HepG2 (cell line): ENCODE measurements at regions not wholly inside any gene's neighbourhood (a gene's known extent, or its start where the extent isn't known, plus 50 kb on each side); places are given as distances from the start of the nearest gene placed in this dataset.

Experiments used
- ATAC-seq: fragments of 200-7000 bp; cut with Tn5 transposase; 3 replicates; pipeline ENCODE4 v1.9.1; 2020; ENCODE audit warnings: mild to moderate bottlenecking, moderate library complexity
- BruUV-seq: library from RNA; stranded (reverse); fragments of 400-500 nt; replicated peaks from 2 replicates; lab custom pipeline; 2021; lab: Mats Ljungman, UMichigan
- CTCF ChIA-PET: fragments of 300-600 bp; formaldehyde crosslinking; extraction: SDS; loops from one replicate; lab custom pipeline; 2021; ENCODE audit warnings: low total read pairs, inconsistent platforms, low intra/inter-chr PET ratio; lab: Yijun Ruan, JAX
- POLR2A ChIA-PET: fragments of 350-600 bp; sonication (Branson Sonifier 250); formaldehyde crosslinking; loops from one replicate; lab custom pipeline; 2020; ENCODE audit warnings: antibody characterized with exemption, inconsistent platforms; lab: Yijun Ruan, JAX
- DNase-seq: peaks from one replicate; pipeline ENCODE4 v3.0.0-alpha.2; 2015; ENCODE audit warnings: low spot score
- FAIRE-seq: peaks from 3 replicates; lab custom pipeline; 2011; peaks lifted over from hg19 to GRCh38; lab: Jason Lieb, UNC
- H2AFZ ChIP-seq: one replicate; pipeline ENCODE4 v1.6.1; 2011; ENCODE audit warnings: low read length, inconsistent platforms
- H3K27ac ChIP-seq: fragments of 300-600 bp; 3 replicates; pipeline ENCODE4 v1.8.0; 2011; ENCODE audit warnings: mixed run types, mild to moderate bottlenecking, mixed read lengths, low read length, inconsistent platforms; ENCODE audit not compliant: insufficient read depth; ENCODE audit errors: extremely low read length
- H3K27me3 ChIP-seq, 2 experiments: fragments of 200-600 bp in 1 of 2; 2 replicates in 1 of 2; 3 replicates in 1 of 2; pipeline versions ENCODE4 v1.6.0 to v1.8.0; 2011; ENCODE audit warnings: low read length in 2 of 2, mild to moderate bottlenecking in 2 of 2, moderate library complexity in 2 of 2, inconsistent platforms in 1 of 2; ENCODE audit not compliant: insufficient read depth in 2 of 2, control insufficient read depth in 1 of 2
- H3K36me3 ChIP-seq, 2 experiments: fragments of 200-600 bp in 1 of 2; replicated peaks in 1 of 2; 2 replicates in 1 of 2; 3 replicates in 1 of 2; pipeline versions ENCODE4 v1.5.1 to v1.8.0; 2011; ENCODE audit warnings: low read length in 2 of 2, inconsistent platforms in 1 of 2; ENCODE audit not compliant: insufficient read depth in 2 of 2, control insufficient read depth in 1 of 2
- H3K4me1 ChIP-seq: 2 replicates; pipeline ENCODE4 v1.5.1; 2012; ENCODE audit warnings: low read length, inconsistent platforms; ENCODE audit not compliant: insufficient read depth
- H3K4me2 ChIP-seq: 2 replicates; pipeline ENCODE4 v1.6.0; 2011; ENCODE audit warnings: low read depth, low read length, inconsistent platforms
- H3K4me3 ChIP-seq, 3 experiments: fragments of 200-600 bp in 1 of 3; sonication (generic), shearing (Covaris generic) in 1 of 3; replicated peaks in 1 of 3; 2 replicates each; pipeline ENCODE4 v1.5.1; 2011 to 2016; ENCODE audit warnings: low read length in 3 of 3, inconsistent platforms in 2 of 3, low read depth in 2 of 3, mild to moderate bottlenecking in 2 of 3, control low read depth in 1 of 3, mixed read lengths in 1 of 3; ENCODE audit not compliant: insufficient read depth in 1 of 3
- H3K79me2 ChIP-seq: one replicate; pipeline ENCODE4 v1.6.1; 2011; ENCODE audit warnings: low read length, inconsistent platforms; ENCODE audit not compliant: insufficient read depth
- H3K9ac ChIP-seq: 2 replicates; pipeline ENCODE4 v1.6.0; 2011; ENCODE audit warnings: mild to moderate bottlenecking, low read depth, low read length, inconsistent platforms; ENCODE audit not compliant: insufficient read depth
- H3K9me3 ChIP-seq: 2 replicates; pipeline ENCODE4 v1.5.1; 2012; ENCODE audit warnings: mild to moderate bottlenecking, low read length
- H4K20me1 ChIP-seq: 2 replicates; pipeline ENCODE4 v1.6.0; 2011; ENCODE audit warnings: inconsistent platforms, mild to moderate bottlenecking, low read length, moderate library complexity; ENCODE audit not compliant: insufficient read depth
- FOSL2 ChIP-seq: sonication (generic); formaldehyde crosslinking; IDR thresholded peaks from 2 replicates; pipeline ENCODE4 v1.4.0; 2020; ENCODE audit warnings: missing genetic modification reagents
- HHEX ChIP-seq: IDR thresholded peaks from 2 replicates; pipeline ENCODE4 v1.6.1; 2016; ENCODE audit warnings: control low read depth
- MAFK ChIP-seq, 2 experiments: IDR thresholded peaks in 1 of 2; conservative IDR thresholded peaks in 1 of 2; 2 replicates each; pipeline ENCODE4 v1.6.1; 2011; ENCODE audit warnings: improper control_type of control experiment in 2 of 2, low read length in 2 of 2
- RARA ChIP-seq: IDR thresholded peaks from 2 replicates; pipeline ENCODE4 v1.6.1; 2016; ENCODE audit warnings: missing genetic modification reagents, missing compliant biosample characterization
- ZGPAT ChIP-seq: IDR thresholded peaks from 2 replicates; pipeline ENCODE4 v1.6.1; 2016; ENCODE audit warnings: mild to moderate bottlenecking
- ZNF574 ChIP-seq: sonication (generic); formaldehyde crosslinking; IDR thresholded peaks from 2 replicates; pipeline ENCODE4 v1.4.0; 2020; ENCODE audit warnings: missing genetic modification reagents
- ZSCAN30 ChIP-seq: sonication (generic); formaldehyde crosslinking; IDR thresholded peaks from 2 replicates; pipeline ENCODE4 v1.5.0; 2020; ENCODE audit warnings: mild to moderate bottlenecking, missing genetic modification reagents
- WGBS: methylation state at CpG from one replicate; pipeline ENCODE4 v1.1.6; 2017; ENCODE audit warnings: low lambda C conversion rate; 5-methylcytosine and 5-hydroxymethylcytosine counted together
- in situ Hi-C: cut with HindIII; loops from 2 replicates; pipeline ENCODE4 v1.10.0; 2017; ENCODE audit warnings: low pct_unique_long_range_greater_than_20kb; ENCODE audit not compliant: extremely low pct_ligation_motif_present
- intact Hi-C: fragments of 100-400 bp; cut with micrococcal nuclease; formaldehyde crosslinking; loops from one replicate; pipeline ENCODE4 v1.10.0; 2022; ENCODE audit not compliant: unreplicated experiment

- FAIRE-seq (no peak), DNase-seq (peak; percentile 0), ATAC-seq (no peak)
- intact Hi-C loops (no loop called here), in situ Hi-C loops (no loop called here)
- ChIA-PET CTCF (no interaction called here), POLR2A (no interaction called here)
- H3K27me3 ChIP-seq: no peaks in the 10 kb centered on the region
- no peaks in the 10 kb centered on the region for H3K4me1 ChIP-seq
- H2AFZ ChIP-seq: no peak overlapping the region
- TF ChIP-seq ZNF574 (no peak), ZGPAT (CRISPR knock-in tag) (no peak), ZSCAN30 (CRISPR knock-in tag) (no peak), MAFK (conservative IDR thresholded peaks at IDR 0.05 in 1 of 2, IDR thresholded peaks at IDR 0.05 in 1 of 2; ENCODE audit: low read length in 2 of 2) (0 out of 4 replicates have a peak, but pooled peaks of 1 of the 2 experiments have one; percentile 10), RARA (CRISPR knock-in tag) (0 out of 2 replicates have a peak, but pooled peaks have one; percentile 10), HHEX (CRISPR knock-in tag) (no peak), FOSL2 (CRISPR knock-in tag) (peak; percentile 66)
- no peak overlapping the region for H3K4me3 ChIP-seq
- no peak overlapping the region for H3K4me2 ChIP-seq
- no peak overlapping the region for H3K9ac ChIP-seq
- no peaks in the 10 kb centered on the region for H3K36me3 ChIP-seq
- 7% methylated on average over 3 of the region's 4 CpGs for WGBS
- H3K27ac ChIP-seq: no peak overlapping the region
- BruUV-seq: no TSS peak
- H3K9me3 ChIP-seq: no peaks in the 10 kb centered on the region
- H4K20me1 ChIP-seq: no peaks in the 10 kb centered on the region
- H3K79me2 ChIP-seq: no peaks in the 10 kb centered on the region
Observed at GRCh38 chrX:99078301-99078700, 1331.8 kb downstream of the PCDH19 start.
